PC-9 (cell line): ENCODE measurements at regions not wholly inside any gene's neighbourhood (a gene's known extent, or its start where the extent isn't known, plus 50 kb on each side); places are given as distances from the start of the nearest gene placed in this dataset.

Source experiments
- BruUV-seq: library from RNA; stranded (reverse); fragments of 400-500 nt; replicated peaks from 2 replicates; lab custom pipeline; 2021; lab: Mats Ljungman, UMichigan
- CTCF ChIA-PET: fragments of 300-600 bp; sonication (Branson Sonifier 250); formaldehyde crosslinking; loops from one replicate; lab custom pipeline; 2022; ENCODE audit warnings: antibody characterized with exemption; lab: Charles Lee
- POLR2A ChIA-PET: fragments of 300-600 bp; sonication (Branson Sonifier 250); formaldehyde crosslinking; loops from one replicate; lab custom pipeline; 2022; ENCODE audit warnings: antibody characterized with exemption; ENCODE audit not compliant: unreplicated experiment; lab: Charles Lee
- DNase-seq, 2 experiments: peaks; one replicate each; pipeline versions ENCODE4 v3.0.0 to v3.0.0-alpha.2; 2015 to 2022; ENCODE audit warnings: mixed read lengths in 1 of 2
- H2AFZ ChIP-seq: fragments of 200-600 bp; sonication (generic); 2 replicates; pipeline ENCODE4 v1.8.1; 2017; ENCODE audit warnings: antibody characterized with exemption
- H3F3A ChIP-seq: fragments of 200-600 bp; sonication (generic); 2 replicates; pipeline ENCODE4 v1.8.1; 2017; ENCODE audit warnings: antibody characterized with exemption, mild to moderate bottlenecking, low read depth; ENCODE audit not compliant: insufficient read depth
- H3K27ac ChIP-seq: fragments of 200-600 bp; sonication (generic); 2 replicates; pipeline ENCODE4 v1.6.1; 2016; ENCODE audit warnings: mixed run types
- H3K27me3 ChIP-seq: fragments of 200-600 bp; sonication (generic); 2 replicates; pipeline ENCODE4 v1.6.1; 2016; ENCODE audit warnings: low read depth, mixed run types; ENCODE audit not compliant: insufficient read depth
- H3K36me3 ChIP-seq: fragments of 200-600 bp; sonication (generic); 2 replicates; pipeline ENCODE4 v1.6.1; 2016; ENCODE audit warnings: low read depth, mixed run types
- H3K4me1 ChIP-seq: fragments of 200-600 bp; sonication (generic); replicated peaks from 2 replicates; pipeline ENCODE4 v1.6.1; 2016; ENCODE audit warnings: mixed run types; ENCODE audit not compliant: insufficient read depth
- H3K4me2 ChIP-seq: fragments of 200-600 bp; sonication (generic); 2 replicates; pipeline ENCODE4 v1.6.1; 2017; ENCODE audit warnings: mixed run types
- H3K4me3 ChIP-seq: fragments of 200-600 bp; sonication (generic); 2 replicates; pipeline ENCODE4 v1.6.1; 2016; ENCODE audit warnings: mixed run types
- H3K79me2 ChIP-seq: fragments of 200-600 bp; sonication (generic); 2 replicates; pipeline ENCODE4 v1.6.1; 2017; ENCODE audit warnings: low read depth, mixed run types
- H3K9me2 ChIP-seq: fragments of 200-600 bp; sonication (generic); 2 replicates; pipeline ENCODE4 v1.8.1; 2017; ENCODE audit warnings: mild to moderate bottlenecking; ENCODE audit not compliant: insufficient read depth
- H3K9me3 ChIP-seq: fragments of 200-600 bp; sonication (generic); 2 replicates; pipeline ENCODE4 v1.8.1; 2016; ENCODE audit warnings: low read depth; ENCODE audit not compliant: insufficient read depth
- H4K20me1 ChIP-seq: fragments of 200-600 bp; sonication (generic); 2 replicates; pipeline ENCODE4 v1.8.1; 2017; ENCODE audit not compliant: insufficient read depth
- EZH2 ChIP-seq: fragments of 200-600 bp; sonication (generic); IDR thresholded peaks from 2 replicates; pipeline ENCODE4 v1.8.0; 2017; ENCODE audit warnings: antibody characterized with exemption, low read depth
- intact Hi-C: fragments of 100-400 bp; cut with micrococcal nuclease; formaldehyde crosslinking; loops from one replicate; pipeline ENCODE4 v1.10.0; 2022; ENCODE audit not compliant: unreplicated experiment
- TF ChIP-seq, protein P1 (sequence below): fragments of 200-600 bp; sonication (generic); conservative IDR thresholded peaks from 2 replicates; pipeline ENCODE4 v1.6.1; 2017; ENCODE audit warnings: mixed run types, antibody characterized with exemption, mild to moderate bottlenecking, moderate library complexity

DNA sequence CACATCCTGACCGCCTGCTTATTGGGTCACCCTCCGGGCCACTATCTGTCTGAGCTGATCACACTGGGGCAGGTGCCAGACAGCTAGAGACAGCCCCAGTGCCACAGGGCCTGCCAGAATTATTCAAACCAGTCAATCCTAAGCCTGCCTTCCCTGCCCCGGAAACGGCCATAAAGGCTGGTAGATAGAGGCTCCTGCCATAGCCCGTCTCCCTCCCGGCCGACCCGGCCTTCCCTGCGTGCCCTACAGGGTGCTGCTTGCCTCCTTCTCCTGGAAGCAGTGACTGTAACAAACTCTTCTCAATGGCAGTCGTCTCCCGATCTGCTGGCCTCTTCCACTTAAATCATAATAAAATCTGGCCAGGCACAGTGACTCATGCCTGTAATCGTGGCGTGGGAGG lies 158.6 kb upstream of the SOX1 start:
- Histone ChIP-seq H2AFZ (no peak overlapping the region), H3K36me3 (no peaks in the 10 kb centered on the region), H3K27ac (no peak overlapping the region), H3K4me2 (no peak overlapping the region), H4K20me1 (no peaks in the 10 kb centered on the region), H3K4me3 (no peak overlapping the region), H3K79me2 (no peaks in the 10 kb centered on the region), H3K4me1 (no peaks in the 10 kb centered on the region), H3K27me3 (peaks cover 88% of the 10 kb centered on the region), H3K9me2 (no peaks in the 10 kb centered on the region), H3F3A (no peaks in the 10 kb centered on the region), H3K9me3 (no peaks in the 10 kb centered on the region)
- no TSS peak for BruUV-seq
- no peak for DNase-seq
- intact Hi-C loops: no loop called here
- TF ChIP-seq, protein P1, sequence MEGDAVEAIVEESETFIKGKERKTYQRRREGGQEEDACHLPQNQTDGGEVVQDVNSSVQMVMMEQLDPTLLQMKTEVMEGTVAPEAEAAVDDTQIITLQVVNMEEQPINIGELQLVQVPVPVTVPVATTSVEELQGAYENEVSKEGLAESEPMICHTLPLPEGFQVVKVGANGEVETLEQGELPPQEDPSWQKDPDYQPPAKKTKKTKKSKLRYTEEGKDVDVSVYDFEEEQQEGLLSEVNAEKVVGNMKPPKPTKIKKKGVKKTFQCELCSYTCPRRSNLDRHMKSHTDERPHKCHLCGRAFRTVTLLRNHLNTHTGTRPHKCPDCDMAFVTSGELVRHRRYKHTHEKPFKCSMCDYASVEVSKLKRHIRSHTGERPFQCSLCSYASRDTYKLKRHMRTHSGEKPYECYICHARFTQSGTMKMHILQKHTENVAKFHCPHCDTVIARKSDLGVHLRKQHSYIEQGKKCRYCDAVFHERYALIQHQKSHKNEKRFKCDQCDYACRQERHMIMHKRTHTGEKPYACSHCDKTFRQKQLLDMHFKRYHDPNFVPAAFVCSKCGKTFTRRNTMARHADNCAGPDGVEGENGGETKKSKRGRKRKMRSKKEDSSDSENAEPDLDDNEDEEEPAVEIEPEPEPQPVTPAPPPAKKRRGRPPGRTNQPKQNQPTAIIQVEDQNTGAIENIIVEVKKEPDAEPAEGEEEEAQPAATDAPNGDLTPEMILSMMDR: no peak
- TF ChIP-seq EZH2: no peak
- CTCF ChIA-PET: no interaction called here
- POLR2A ChIA-PET: no interaction called here

GRCh38 chr13:111908981-111909380 lies 158.0 kb upstream of the SOX1 start:
- Histone ChIP-seq H3K27ac (no peak overlapping the region), H3K9me2 (no peaks in the 10 kb centered on the region), H3K4me3 (no peak overlapping the region), H4K20me1 (no peaks in the 10 kb centered on the region), H3K4me1 (no peaks in the 10 kb centered on the region), H3F3A (no peaks in the 10 kb centered on the region), H2AFZ (no peak overlapping the region), H3K79me2 (no peaks in the 10 kb centered on the region), H3K4me2 (no peak overlapping the region), H3K36me3 (no peaks in the 10 kb centered on the region), H3K9me3 (no peaks in the 10 kb centered on the region), H3K27me3 (peaks cover 88% of the 10 kb centered on the region)
- BruUV-seq: no TSS peak
- TF ChIP-seq, protein P1: no peak
- TF ChIP-seq EZH2: no peak
- ChIA-PET POLR2A (no interaction called here), CTCF (no interaction called here)
- intact Hi-C loops: no loop called here
- DNase-seq: no peak

- H3K4me2 ChIP-seq: no peak overlapping the region
- no peak overlapping the region for H2AFZ ChIP-seq
- POLR2A ChIA-PET: no interaction called here
- no peak overlapping the region for H3K4me3 ChIP-seq
- DNase-seq: no peak
- H3K27me3 ChIP-seq: peaks cover 88% of the 10 kb centered on the region
- H3K9me3 ChIP-seq: no peaks in the 10 kb centered on the region
- no peaks in the 10 kb centered on the region for H3K4me1 ChIP-seq
- no peaks in the 10 kb centered on the region for H3K79me2 ChIP-seq
- H4K20me1 ChIP-seq: no peaks in the 10 kb centered on the region
- BruUV-seq: no TSS peak
- CTCF ChIA-PET: no interaction called here
- TF ChIP-seq EZH2: no peak
- TF ChIP-seq, protein P1: no peak
- intact Hi-C loops: no loop called here
- no peaks in the 10 kb centered on the region for H3K36me3 ChIP-seq
- no peak overlapping the region for H3K27ac ChIP-seq
- no peaks in the 10 kb centered on the region for H3F3A ChIP-seq
- H3K9me2 ChIP-seq: no peaks in the 10 kb centered on the region
These were observed 157.4 kb upstream of the SOX1 start for GRCh38 chr13:111909501-111909900.
